H9 (cell line): ENCODE measurements at regions not wholly inside any gene's neighbourhood (a gene's known extent, or its start where the extent isn't known, plus 50 kb on each side); places are given as distances from the start of the nearest gene placed in this dataset.

Experiments used
- DNase-seq: peaks from one replicate; pipeline ENCODE4 v3.0.0-alpha.2; 2017
- H2AFZ ChIP-seq: one replicate; pipeline ENCODE4 v1.6.1; 2013; ENCODE audit warnings: mild to moderate bottlenecking, low read length, control low read depth, moderate library complexity
- H2AK5ac ChIP-seq: 2 replicates; pipeline ENCODE4 v1.6.1; 2013; ENCODE audit warnings: low read length, control low read depth, mixed read lengths; ENCODE audit not compliant: insufficient read length
- H2BK120ac ChIP-seq: one replicate; pipeline ENCODE4 v1.6.1; 2013; ENCODE audit warnings: low read depth, mild to moderate bottlenecking, low read length, control low read depth, inconsistent platforms; ENCODE audit not compliant: poor library complexity, severe bottlenecking
- H2BK12ac ChIP-seq: 2 replicates; pipeline ENCODE4 v1.6.1; 2013; ENCODE audit warnings: low read length, control low read depth, mixed read lengths, low read depth; ENCODE audit not compliant: insufficient read length
- H2BK15ac ChIP-seq: 2 replicates; pipeline ENCODE4 v1.6.1; 2013; ENCODE audit warnings: low read depth, low read length, control low read depth
- H2BK20ac ChIP-seq: one replicate; pipeline ENCODE4 v1.6.1; 2013; ENCODE audit warnings: low read depth, mild to moderate bottlenecking, low read length, control low read depth, inconsistent platforms; ENCODE audit not compliant: poor library complexity, severe bottlenecking
- H2BK5ac ChIP-seq: 2 replicates; pipeline ENCODE4 v1.6.1; 2013; ENCODE audit warnings: low read length, control low read depth, mixed read lengths; ENCODE audit not compliant: insufficient read length
- H3K14ac ChIP-seq: 2 replicates; pipeline ENCODE4 v1.6.1; 2013; ENCODE audit warnings: low read length, control low read depth; ENCODE audit not compliant: insufficient read depth
- H3K18ac ChIP-seq: 2 replicates; pipeline ENCODE4 v1.6.1; 2013; ENCODE audit warnings: low read depth, mild to moderate bottlenecking, mixed read lengths, low read length, control low read depth; ENCODE audit not compliant: insufficient read length
- H3K23ac ChIP-seq: 2 replicates; pipeline ENCODE4 v1.6.1; 2013; ENCODE audit warnings: low read length, control low read depth, mixed read lengths, low read depth; ENCODE audit not compliant: insufficient read length
- H3K23me2 ChIP-seq: 2 replicates; pipeline ENCODE4 v1.6.1; 2013; ENCODE audit warnings: low read depth, mild to moderate bottlenecking, mixed read lengths, low read length, control low read depth; ENCODE audit not compliant: insufficient read length, poor library complexity, severe bottlenecking
- H3K27ac ChIP-seq: 2 replicates; pipeline ENCODE4 v1.5.1; 2013; ENCODE audit warnings: low read length, control low read depth, mixed read lengths, low read depth; ENCODE audit not compliant: insufficient read length
- H3K27me3 ChIP-seq: 2 replicates; pipeline ENCODE4 v1.6.1; 2013; ENCODE audit warnings: low read length, control low read depth, inconsistent platforms; ENCODE audit not compliant: insufficient read depth
- H3K4ac ChIP-seq: 2 replicates; pipeline ENCODE4 v1.6.1; 2013; ENCODE audit warnings: low read depth, mild to moderate bottlenecking, control low read depth, inconsistent platforms, low read length, moderate library complexity
- H3K4me1 ChIP-seq: 2 replicates; pipeline ENCODE4 v1.6.1; 2013; ENCODE audit warnings: low read length, control low read depth, inconsistent platforms; ENCODE audit not compliant: insufficient read depth
- H3K4me2 ChIP-seq: 2 replicates; pipeline ENCODE4 v1.6.1; 2013; ENCODE audit warnings: low read length, control low read depth, mixed read lengths; ENCODE audit not compliant: insufficient read length, insufficient read depth
- H3K56ac ChIP-seq: 2 replicates; pipeline ENCODE4 v1.6.1; 2013; ENCODE audit warnings: low read depth, mild to moderate bottlenecking, mixed read lengths, low read length, control low read depth; ENCODE audit not compliant: insufficient read length
- H3K79me1 ChIP-seq: 2 replicates; pipeline ENCODE4 v1.6.1; 2013; ENCODE audit warnings: low read depth, mild to moderate bottlenecking, moderate library complexity, low read length, control low read depth, inconsistent platforms; ENCODE audit not compliant: insufficient read depth, poor library complexity, severe bottlenecking
- H3K79me2 ChIP-seq: 2 replicates; pipeline ENCODE4 v1.6.1; 2013; ENCODE audit warnings: low read length, control low read depth, inconsistent platforms; ENCODE audit not compliant: insufficient read depth
- H3K9ac ChIP-seq: 2 replicates; pipeline ENCODE4 v1.6.1; 2013; ENCODE audit warnings: low read length, control low read depth, mixed read lengths; ENCODE audit not compliant: insufficient read length; ENCODE audit errors: extremely low read depth
- H3K9me3 ChIP-seq: one replicate; pipeline ENCODE4 v1.6.1; 2013; ENCODE audit warnings: low read depth, low read length, inconsistent platforms; ENCODE audit not compliant: control insufficient read depth
- H3T11ph ChIP-seq: one replicate; pipeline ENCODE4 v1.6.1; 2013; ENCODE audit warnings: mild to moderate bottlenecking, low read length, control low read depth, inconsistent platforms
- H4K20me1 ChIP-seq: one replicate; pipeline ENCODE4 v1.6.1; 2013; ENCODE audit not compliant: control insufficient read depth, insufficient read length, insufficient read depth
- H4K5ac ChIP-seq: 2 replicates; pipeline ENCODE4 v1.6.1; 2013; ENCODE audit warnings: low read depth, mild to moderate bottlenecking, mixed read lengths, low read length, control low read depth; ENCODE audit not compliant: insufficient read length
- H4K8ac ChIP-seq: replicated peaks from 2 replicates; pipeline ENCODE4 v1.6.1; 2013; ENCODE audit warnings: low read length, control low read depth, mixed read lengths, low read depth; ENCODE audit not compliant: insufficient read length
- H4K91ac ChIP-seq: 2 replicates; pipeline ENCODE4 v1.6.1; 2013; ENCODE audit warnings: low read depth, mild to moderate bottlenecking, moderate library complexity, mixed read lengths, low read length, control low read depth; ENCODE audit not compliant: insufficient read length
- H3K27ac Mint-ChIP-seq, 3 experiments: 2 replicates in 2 of 3; 3 replicates in 1 of 3; pipeline ENCODE4 v1.8.0; 2020 to 2021; ENCODE audit warnings: mixed read lengths in 3 of 3, mild to moderate bottlenecking in 1 of 3, moderate library complexity in 1 of 3
- H3K27me3 Mint-ChIP-seq: 2 replicates; pipeline ENCODE4 v1.8.0; 2021; ENCODE audit warnings: low read depth, mild to moderate bottlenecking, moderate library complexity, mixed read lengths
- H3K36me3 Mint-ChIP-seq, 3 experiments: 2 replicates in 2 of 3; 3 replicates in 1 of 3; pipeline ENCODE4 v1.8.0; 2020 to 2021; ENCODE audit warnings: low read depth in 3 of 3, mixed read lengths in 3 of 3; ENCODE audit not compliant: insufficient read depth in 1 of 3
- H3K4me1 Mint-ChIP-seq, 2 experiments: 2 replicates each; pipeline ENCODE4 v1.8.0; 2020; ENCODE audit warnings: mixed read lengths in 2 of 2
- H3K4me3 Mint-ChIP-seq, 2 experiments: 2 replicates in 1 of 2; 3 replicates in 1 of 2; pipeline ENCODE4 v1.8.0; 2020 to 2021; ENCODE audit warnings: mild to moderate bottlenecking in 2 of 2, mixed read lengths in 2 of 2, moderate library complexity in 1 of 2
- H3K9me3 Mint-ChIP-seq, 2 experiments: 2 replicates in 1 of 2; 3 replicates in 1 of 2; pipeline ENCODE4 v1.8.0; 2020; ENCODE audit warnings: mild to moderate bottlenecking in 2 of 2, mixed read lengths in 2 of 2, moderate library complexity in 1 of 2
- CTCF ChIP-seq: fragments of 200-600 bp; sonication (generic); conservative IDR thresholded peaks from 3 replicates; pipeline ENCODE4 v1.8.0; 2021; ENCODE audit warnings: antibody characterized with exemption, mild to moderate bottlenecking
- WGBS: extraction: QIAGEN DNeasy Blood & Tissue Kit; methylation state at CpG from one replicate; pipeline ENCODE4 v1.1.7; 2013; ENCODE audit warnings: missing lambda C conversion rate, low lambda C conversion rate, mixed read lengths; ENCODE audit not compliant: insufficient read length; ENCODE audit errors: extremely low coverage; 5-methylcytosine and 5-hydroxymethylcytosine counted together

GRCh38 chr1:244246334-244246733 is 195.3 kb downstream of the ZBTB18 start:
- Histone ChIP-seq H3K9ac (no peak overlapping the region), H3K4me1 (no peaks in the 10 kb centered on the region), H3T11ph (no peak overlapping the region), H2BK5ac (no peak overlapping the region), H4K8ac (no peak overlapping the region), H2BK15ac (no peak overlapping the region), H3K4ac (no peak overlapping the region), H3K18ac (no peak overlapping the region), H3K56ac (no peak overlapping the region), H4K5ac (no peak overlapping the region), H3K79me1 (no peaks in the 10 kb centered on the region), H2BK120ac (no peak overlapping the region), H3K9me3 (no peaks in the 10 kb centered on the region), H3K27me3 (no peaks in the 10 kb centered on the region), H3K27ac (no peak overlapping the region), H4K91ac (no peak overlapping the region), H2AK5ac (no peak overlapping the region), H3K79me2 (no peaks in the 10 kb centered on the region), H3K14ac (no peak overlapping the region), H2BK20ac (no peak overlapping the region), H2BK12ac (no peak overlapping the region), H4K20me1 (no peaks in the 10 kb centered on the region), H3K23me2 (no peaks in the 10 kb centered on the region), H2AFZ (no peak overlapping the region), H3K23ac (no peak overlapping the region), H3K4me2 (no peak overlapping the region)
- WGBS: no CpG with 5 or more reads among the region's 4 CpGs
- peaks cover 3 to 4% of the 10 kb centered on the region in 2 experiments; a peak in 1 of 4 replicates for H3K4me1 Mint-ChIP-seq
- no peak overlapping the region for H3K27ac Mint-ChIP-seq
- no peaks in the 10 kb centered on the region for H3K36me3 Mint-ChIP-seq
- DNase-seq: no peak
- H3K9me3 Mint-ChIP-seq: no peaks in the 10 kb centered on the region
- TF ChIP-seq CTCF: no peak
- no peak overlapping the region for H3K4me3 Mint-ChIP-seq
- no peaks in the 10 kb centered on the region; the same call in 1 of the 2 replicates for H3K27me3 Mint-ChIP-seq
